Neuronal stem cell (in vitro differentiated cells): ENCODE measurements at regions not wholly inside any gene's neighbourhood (a gene's known extent, or its start where the extent isn't known, plus 50 kb on each side); places are given as distances from the start of the nearest gene placed in this dataset.

Experiments
- DNase-seq: peaks from one replicate; pipeline ENCODE4 v3.0.0-alpha.2; 2013; ENCODE audit warnings: low spot score
- H2AFZ ChIP-seq: one replicate; pipeline ENCODE4 v1.6.1; 2013; ENCODE audit warnings: mild to moderate bottlenecking, low read length, inconsistent platforms
- H2AK5ac ChIP-seq: 2 replicates; pipeline ENCODE4 v1.6.1; 2013; ENCODE audit warnings: low read depth, mild to moderate bottlenecking, inconsistent platforms, low read length, moderate library complexity, mixed read lengths
- H2BK120ac ChIP-seq: 2 replicates; pipeline ENCODE4 v1.6.1; 2013; ENCODE audit warnings: low read depth, mild to moderate bottlenecking, inconsistent platforms, low read length, moderate library complexity, mixed read lengths
- H2BK12ac ChIP-seq: one replicate; pipeline ENCODE4 v1.6.1; 2013; ENCODE audit warnings: low read length, inconsistent platforms
- H2BK15ac ChIP-seq: 2 replicates; pipeline ENCODE4 v1.6.1; 2013; ENCODE audit warnings: mild to moderate bottlenecking, low read length, inconsistent platforms, mixed read lengths
- H2BK5ac ChIP-seq: one replicate; pipeline ENCODE4 v1.6.1; 2013; ENCODE audit warnings: inconsistent platforms, mild to moderate bottlenecking, low read length, moderate library complexity
- H3K14ac ChIP-seq: one replicate; pipeline ENCODE4 v1.6.1; 2013; ENCODE audit warnings: low read length, inconsistent platforms
- H3K18ac ChIP-seq: 2 replicates; pipeline ENCODE4 v1.6.1; 2013; ENCODE audit warnings: low read length, inconsistent platforms
- H3K23ac ChIP-seq: 2 replicates; pipeline ENCODE4 v1.6.1; 2013; ENCODE audit warnings: low read depth, mild to moderate bottlenecking, mixed read lengths, low read length, inconsistent platforms; ENCODE audit not compliant: poor library complexity
- H3K27ac ChIP-seq: replicated peaks from 3 replicates; pipeline ENCODE4 v1.5.1; 2013; ENCODE audit warnings: low read length, inconsistent platforms
- H3K27me3 ChIP-seq, 3 experiments: 2 replicates each; pipeline ENCODE4 v1.6.1; 2013; ENCODE audit warnings: low read length in 3 of 3, mild to moderate bottlenecking in 2 of 3, inconsistent platforms in 1 of 3, low read depth in 1 of 3, mixed read lengths in 1 of 3, moderate library complexity in 1 of 3; ENCODE audit not compliant: control insufficient read depth in 3 of 3, insufficient read depth in 3 of 3
- H3K36me3 ChIP-seq, 2 donors: replicated peaks in 1 of 2; 2 replicates each; pipeline ENCODE4 v1.6.1; 2013; ENCODE audit warnings: low read length in 2 of 2; ENCODE audit not compliant: control insufficient read depth in 2 of 2, insufficient read depth in 2 of 2
- H3K4ac ChIP-seq: 2 replicates; pipeline ENCODE4 v1.6.1; 2013; ENCODE audit warnings: inconsistent platforms, mild to moderate bottlenecking, low read length, moderate library complexity
- H3K4me1 ChIP-seq, 2 donors: 1 replicate in 1 of 2; 2 replicates in 1 of 2; pipeline ENCODE4 v1.6.1; 2013; ENCODE audit warnings: low read length in 2 of 2, low read depth in 1 of 2; ENCODE audit not compliant: control insufficient read depth in 2 of 2, insufficient read depth in 1 of 2
- H3K4me2 ChIP-seq: one replicate; pipeline ENCODE4 v1.6.1; 2013; ENCODE audit warnings: mild to moderate bottlenecking, low read length, inconsistent platforms; ENCODE audit not compliant: insufficient read depth, poor library complexity, severe bottlenecking
- H3K4me3 ChIP-seq, 2 donors: 2 replicates each; pipeline ENCODE4 v1.5.1; 2013; ENCODE audit warnings: low read length in 2 of 2, mild to moderate bottlenecking in 2 of 2, inconsistent platforms in 1 of 2, moderate library complexity in 1 of 2
- H3K79me1 ChIP-seq: one replicate; pipeline ENCODE4 v1.6.1; 2013; ENCODE audit warnings: low read depth, mild to moderate bottlenecking, inconsistent platforms, low read length, moderate library complexity
- H3K9ac ChIP-seq: one replicate; pipeline ENCODE4 v1.6.1; 2013; ENCODE audit warnings: mild to moderate bottlenecking, low read depth, low read length, inconsistent platforms; ENCODE audit not compliant: poor library complexity
- H3K9me3 ChIP-seq, 2 donors: replicated peaks in 1 of 2; 2 replicates each; pipeline versions ENCODE3 to v1.6.1; 2013; ENCODE audit warnings: low read length in 2 of 2, mild to moderate bottlenecking in 2 of 2, inconsistent platforms in 1 of 2, low read depth in 1 of 2, mixed read lengths in 1 of 2, moderate library complexity in 1 of 2; ENCODE audit not compliant: control insufficient read depth in 2 of 2, insufficient read depth in 1 of 2
- H4K8ac ChIP-seq: one replicate; pipeline ENCODE4 v1.6.1; 2013; ENCODE audit warnings: low read depth, mild to moderate bottlenecking, inconsistent platforms, low read length, moderate library complexity
- H4K91ac ChIP-seq: one replicate; pipeline ENCODE4 v1.6.1; 2013; ENCODE audit warnings: low read length, low read depth, mild to moderate bottlenecking, inconsistent platforms; ENCODE audit not compliant: poor library complexity
- WGBS, 2 donors: extraction: QIAGEN DNeasy Blood & Tissue Kit; methylation state at CpG; one replicate each; pipeline ENCODE4 v1.1.7; 2013; ENCODE audit warnings: missing lambda C conversion rate in 2 of 2, mixed read lengths in 1 of 2; ENCODE audit not compliant: insufficient read length in 2 of 2, insufficient replicate concordance in 1 of 2; ENCODE audit errors: extremely low coverage in 2 of 2; 5-methylcytosine and 5-hydroxymethylcytosine counted together

- Histone ChIP-seq H3K14ac (no peak overlapping the region), H3K4me3 (no peak overlapping the region), H2AFZ (no peak overlapping the region), H3K23ac (no peak overlapping the region), H3K9ac (no peak overlapping the region), H3K36me3 (no peaks in the 10 kb centered on the region), H2BK5ac (no peak overlapping the region), H2AK5ac (no peak overlapping the region), H4K91ac (no peak overlapping the region), H2BK120ac (no peak overlapping the region), H2BK15ac (no peak overlapping the region), H4K8ac (no peak overlapping the region), H3K79me1 (no peaks in the 10 kb centered on the region), H3K27ac (no peak overlapping the region), H3K9me3 (no peaks in the 10 kb centered on the region), H3K4me1 (no peaks in the 10 kb centered on the region), H3K4ac (no peak overlapping the region), H3K4me2 (no peak overlapping the region), H3K18ac (no peak overlapping the region), H2BK12ac (no peak overlapping the region), H3K27me3 (no peaks in the 10 kb centered on the region)
- WGBS, 2 donors = no CpG with 5 or more reads among the region's 1 CpG
- DNase-seq = no peak
Measured at GRCh38 chr12:70052476-70052875, 190.8 kb upstream of the CNOT2 start.

GRCh38 chr12:70052931-70053497 lies 190.2 kb upstream of the CNOT2 start:
- Histone ChIP-seq H3K27ac (no peak overlapping the region), H3K23ac (no peak overlapping the region), H2BK12ac (no peak overlapping the region), H2BK120ac (no peak overlapping the region), H3K4me2 (no peak overlapping the region), H3K9me3 (no peaks in the 10 kb centered on the region), H3K18ac (no peak overlapping the region), H2AFZ (no peak overlapping the region), H3K4me3 (no peak overlapping the region), H3K27me3 (no peaks in the 10 kb centered on the region), H3K9ac (no peak overlapping the region), H4K91ac (no peak overlapping the region), H2BK15ac (no peak overlapping the region), H3K4ac (no peak overlapping the region), H2AK5ac (no peak overlapping the region), H2BK5ac (no peak overlapping the region), H3K4me1 (no peaks in the 10 kb centered on the region), H3K14ac (no peak overlapping the region), H3K79me1 (no peaks in the 10 kb centered on the region), H3K36me3 (no peaks in the 10 kb centered on the region), H4K8ac (no peak overlapping the region)
- no CpG with 5 or more reads among the region's 4 CpGs for WGBS, 2 donors
- no peak for DNase-seq

DNA sequence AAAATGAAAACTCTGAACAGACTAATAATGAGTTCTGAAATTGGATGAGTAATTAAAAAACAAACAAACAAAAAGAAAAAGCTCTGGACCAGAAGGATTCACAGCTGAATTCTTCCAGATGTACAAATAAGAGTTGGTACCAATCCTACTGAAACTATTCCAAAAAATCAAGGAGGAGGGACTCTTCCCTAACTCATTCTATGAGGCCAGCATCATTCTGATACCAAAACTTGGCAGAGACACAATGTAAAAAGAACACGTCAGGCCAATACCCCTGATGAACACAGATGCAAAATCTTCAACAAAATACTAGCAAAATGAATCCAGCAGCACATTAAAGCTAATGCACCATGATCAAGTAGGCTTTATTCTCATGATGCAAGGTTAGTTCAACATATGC lies 183.9 kb upstream of the CNOT2 start:
- no peak for DNase-seq
- Histone ChIP-seq H4K8ac (no peak overlapping the region), H3K27ac (no peak overlapping the region), H2BK5ac (no peak overlapping the region), H3K4ac (no peak overlapping the region), H3K9ac (no peak overlapping the region), H3K9me3 (no peaks in the 10 kb centered on the region), H3K79me1 (no peaks in the 10 kb centered on the region), H2BK120ac (no peak overlapping the region), H2BK12ac (no peak overlapping the region), H3K18ac (no peak overlapping the region), H3K4me2 (no peak overlapping the region), H3K23ac (no peak overlapping the region), H2BK15ac (no peak overlapping the region), H3K4me3 (no peak overlapping the region), H3K27me3 (no peaks in the 10 kb centered on the region), H2AK5ac (no peak overlapping the region), H2AFZ (no peak overlapping the region), H3K4me1 (no peaks in the 10 kb centered on the region), H4K91ac (no peak overlapping the region), H3K36me3 (no peaks in the 10 kb centered on the region), H3K14ac (no peak overlapping the region)
- WGBS, 2 donors = no CpG with 5 or more reads among the region's 1 CpG

DNA sequence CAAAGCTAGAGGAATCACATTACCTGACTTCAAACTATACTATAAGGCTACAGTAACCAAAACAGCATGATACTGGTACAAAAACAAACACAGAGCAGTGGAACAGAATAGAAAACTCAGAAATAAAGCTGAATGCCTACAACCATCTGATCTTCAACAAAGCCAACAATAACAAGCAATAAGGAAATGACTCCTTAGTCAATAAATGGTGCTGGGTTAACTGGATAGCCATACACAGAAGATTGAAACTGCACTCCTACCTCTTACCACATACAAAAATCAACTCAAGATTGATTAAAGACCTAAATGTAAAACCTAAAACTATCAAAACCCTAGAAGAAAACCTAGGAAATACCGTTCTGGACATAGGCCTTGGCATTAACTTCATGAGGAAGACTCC lies 182.6 kb upstream of the CNOT2 start:
- Histone ChIP-seq H2BK12ac (no peak overlapping the region), H3K9ac (no peak overlapping the region), H3K27me3 (no peaks in the 10 kb centered on the region), H3K14ac (no peak overlapping the region), H3K4me1 (no peaks in the 10 kb centered on the region), H3K36me3 (no peaks in the 10 kb centered on the region), H2AFZ (no peak overlapping the region), H3K27ac (no peak overlapping the region), H2BK5ac (no peak overlapping the region), H2BK15ac (no peak overlapping the region), H3K23ac (no peak overlapping the region), H4K8ac (no peak overlapping the region), H3K4ac (no peak overlapping the region), H2BK120ac (no peak overlapping the region), H3K9me3 (no peaks in the 10 kb centered on the region), H3K18ac (no peak overlapping the region), H3K4me3 (no peak overlapping the region), H4K91ac (no peak overlapping the region), H3K79me1 (no peaks in the 10 kb centered on the region), H3K4me2 (no peak overlapping the region), H2AK5ac (no peak overlapping the region)
- no peak for DNase-seq
- no CpG with 5 or more reads among the region's 1 CpG for WGBS, 2 donors
